Eye (tissue), 1 donor: ENCODE measurements at regions not wholly inside any gene's neighbourhood (a gene's known extent, or its start where the extent isn't known, plus 50 kb on each side); places are given as distances from the start of the nearest gene placed in this dataset.
"Not testable (repeated sequence)": the region's sequence is repeated elsewhere in the genome, so short reads cannot be mapped to it uniquely, and the experiment has no call there.

Source experiments
- DNase-seq: peaks from one replicate; pipeline ENCODE4 v3.0.0-alpha.2; 2015

- DNase-seq = no peak
Measured at GRCh38 chr4:149203256-149204001, 612.2 kb downstream of the IQCM start.

- no peak for DNase-seq
Measured at GRCh38 chr4:149202117-149202516, 613.5 kb downstream of the IQCM start.

DNA sequence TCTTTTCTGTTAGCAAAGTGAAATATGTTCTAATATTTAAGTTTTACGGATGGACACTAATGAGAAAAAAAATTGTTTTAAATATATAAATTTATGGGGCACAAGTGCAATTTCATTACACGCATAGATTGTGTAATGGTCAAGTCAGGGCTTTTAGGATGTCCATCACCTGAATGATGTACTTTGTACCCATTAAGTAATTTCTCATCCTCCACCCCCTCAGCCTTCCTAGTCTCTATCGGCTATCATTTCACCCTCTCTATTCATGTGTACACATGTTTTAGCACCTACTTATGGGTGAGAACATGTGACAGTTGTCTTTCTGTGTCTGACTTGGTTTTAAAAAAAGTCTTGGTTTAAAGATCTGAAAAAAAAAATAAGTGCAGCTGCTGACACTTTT is 616.0 kb downstream of the IQCM start:
- no peak for DNase-seq

- DNase-seq = no peak
Measured at GRCh38 chr4:149194061-149194460, 621.6 kb downstream of the IQCM start.

DNA sequence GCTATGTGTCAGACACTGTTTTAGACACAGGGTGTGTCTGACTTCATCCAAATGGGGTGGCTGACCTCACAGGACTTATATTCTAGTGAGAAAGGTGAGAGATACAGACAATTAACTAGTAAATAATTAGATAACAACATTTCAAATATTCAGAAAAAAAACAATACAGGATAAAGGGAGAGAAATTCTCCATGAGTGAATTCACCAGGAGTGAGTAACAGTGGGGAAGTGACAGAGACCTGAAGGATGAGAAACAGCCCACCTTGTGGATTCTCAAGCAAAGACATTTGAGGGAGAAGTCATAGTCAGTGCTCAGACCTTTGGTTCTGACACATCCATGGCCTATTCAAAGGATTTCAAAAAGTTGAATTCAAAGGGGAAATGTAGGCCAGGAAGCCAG is 627.9 kb downstream of the IQCM start:
- no peak for DNase-seq

GRCh38 chr4:149183638-149184037 is 632.0 kb downstream of the IQCM start:
- no peak for DNase-seq

- DNase-seq = not testable (repeated sequence)
Measured at GRCh38 chr4:149181459-149181858, 634.2 kb downstream of the IQCM start.

DNA sequence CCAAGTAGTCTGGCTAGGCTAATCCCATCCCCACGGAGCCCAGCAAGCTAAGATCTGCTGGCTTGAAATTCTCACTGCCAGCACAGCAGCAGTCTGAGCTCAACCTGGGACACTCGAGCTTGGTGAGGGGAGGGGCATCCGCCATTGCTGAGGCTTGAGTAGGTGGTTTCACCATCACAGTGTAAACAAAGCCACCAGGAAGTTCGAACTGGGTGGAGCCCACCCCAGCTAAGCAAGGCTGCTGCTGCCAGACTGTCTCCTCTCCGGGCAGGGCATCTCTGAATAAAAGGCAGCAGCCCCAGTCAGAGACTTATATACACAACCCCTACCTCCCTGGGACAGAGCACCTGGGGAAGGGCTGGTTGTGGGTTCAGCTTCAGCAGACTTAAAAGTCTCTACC is 639.6 kb downstream of the IQCM start:
- DNase-seq = no peak

GRCh38 chr4:149175549-149175948 is 640.1 kb downstream of the IQCM start:
- no peak for DNase-seq

DNA sequence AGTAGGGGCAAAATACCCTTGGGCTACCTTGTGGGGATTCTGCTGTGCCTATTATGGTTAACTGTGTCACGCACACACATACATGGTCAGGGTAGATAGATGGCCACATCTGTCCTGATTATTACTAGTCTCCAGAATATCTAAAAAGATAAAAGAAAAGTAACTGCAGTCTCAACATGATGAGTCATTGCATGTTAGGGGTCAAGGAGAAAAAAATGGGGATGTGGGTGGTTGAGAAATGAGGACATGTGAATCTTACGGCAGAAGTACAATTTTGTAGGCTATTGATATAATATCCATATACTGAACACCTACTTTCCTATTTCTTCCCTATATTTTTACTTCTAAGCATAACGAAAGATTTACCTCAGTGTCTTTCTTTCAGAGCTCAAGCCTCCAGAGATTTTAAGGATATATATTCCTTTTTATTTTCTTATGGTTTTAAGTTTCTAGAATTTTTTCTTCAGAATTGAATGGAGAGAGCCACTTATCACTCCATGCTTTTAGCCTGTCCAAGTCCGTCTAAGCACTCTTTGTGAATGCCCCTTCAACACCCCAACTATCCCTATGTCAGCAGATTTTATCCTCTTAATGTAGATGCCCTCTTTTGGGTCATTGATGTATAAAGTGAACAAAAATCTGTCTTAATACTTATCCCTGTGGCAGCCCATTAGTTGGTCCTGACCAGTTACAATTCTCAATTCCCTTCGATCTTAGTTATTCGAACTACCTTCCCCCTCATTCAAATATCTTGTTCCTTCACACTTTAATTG is 642.2 kb downstream of the IQCM start:
- DNase-seq = no peak

DNA sequence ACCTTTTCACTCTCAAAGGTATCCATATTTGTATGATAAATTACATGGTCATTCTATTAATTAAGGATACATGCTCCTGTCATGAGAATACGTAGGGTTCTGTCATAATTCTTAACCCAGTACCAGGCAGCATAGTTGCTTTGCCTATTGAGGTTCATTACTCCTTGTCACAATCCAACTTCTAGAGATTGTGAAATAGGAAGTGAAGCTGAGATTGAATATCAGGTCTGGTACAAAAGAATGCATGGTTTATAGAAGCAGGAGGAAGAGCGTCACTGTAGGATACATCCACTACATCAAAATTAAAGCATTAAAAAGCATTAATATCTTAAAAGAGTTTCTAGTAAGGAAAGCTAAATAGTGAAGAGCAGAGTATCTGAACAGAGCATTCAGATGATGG is 647.0 kb downstream of the IQCM start:
- DNase-seq = no peak

GRCh38 chr4:149166876-149167275 is 648.8 kb downstream of the IQCM start:
- DNase-seq = no peak

DNA sequence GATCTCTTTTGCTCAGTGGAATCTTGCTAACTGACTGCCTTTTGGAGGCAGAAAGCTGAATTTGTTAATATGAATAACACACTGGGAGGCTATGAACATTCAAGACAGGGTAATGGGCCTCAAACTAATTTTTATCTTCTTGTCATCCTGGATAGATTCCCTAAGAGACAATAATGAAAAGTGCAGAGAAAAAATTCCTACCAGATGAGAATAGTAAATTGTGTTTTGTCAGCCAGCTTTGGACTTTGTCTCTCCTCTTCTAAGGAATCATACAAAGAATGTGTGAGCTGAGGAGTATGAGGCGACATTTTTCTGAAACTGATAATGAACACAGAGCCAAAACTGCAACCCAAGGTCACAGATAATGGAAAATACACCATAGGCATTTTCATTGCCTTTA is 649.3 kb downstream of the IQCM start:
- no peak for DNase-seq

GRCh38 chr4:149164282-149164681 is 651.4 kb downstream of the IQCM start:
- no peak for DNase-seq

- DNase-seq = no peak
Measured at GRCh38 chr4:149161247-149161646, 654.4 kb downstream of the IQCM start.

GRCh38 chr4:149160370-149160769 is 655.3 kb downstream of the IQCM start:
- DNase-seq = no peak

GRCh38 chr4:149158817-149159216 is 656.8 kb downstream of the IQCM start:
- DNase-seq = no peak

- DNase-seq = no peak
Measured at GRCh38 chr4:149145803-149146202, 669.8 kb downstream of the IQCM start.

DNA sequence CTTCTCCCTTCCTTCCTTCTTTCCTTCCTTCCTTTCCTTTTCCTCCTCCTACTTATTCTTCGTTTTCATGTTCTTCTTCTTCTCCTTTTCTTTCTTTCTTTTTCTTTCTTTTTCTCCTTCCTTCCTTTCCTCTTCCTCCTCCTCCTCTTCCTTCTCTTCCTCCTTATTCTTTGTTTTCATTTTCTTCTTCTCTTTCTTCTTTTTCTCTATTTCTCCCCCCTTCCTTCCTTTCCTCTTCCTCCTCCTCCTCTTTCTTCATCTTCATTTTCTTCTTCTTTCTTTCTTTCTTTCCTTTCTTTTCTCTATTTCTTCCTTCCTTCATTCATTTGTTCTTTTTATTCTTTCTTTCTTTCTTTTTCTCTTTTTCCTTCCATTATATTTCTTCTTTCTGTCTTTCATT is 671.6 kb downstream of the IQCM start:
- no peak for DNase-seq

DNA sequence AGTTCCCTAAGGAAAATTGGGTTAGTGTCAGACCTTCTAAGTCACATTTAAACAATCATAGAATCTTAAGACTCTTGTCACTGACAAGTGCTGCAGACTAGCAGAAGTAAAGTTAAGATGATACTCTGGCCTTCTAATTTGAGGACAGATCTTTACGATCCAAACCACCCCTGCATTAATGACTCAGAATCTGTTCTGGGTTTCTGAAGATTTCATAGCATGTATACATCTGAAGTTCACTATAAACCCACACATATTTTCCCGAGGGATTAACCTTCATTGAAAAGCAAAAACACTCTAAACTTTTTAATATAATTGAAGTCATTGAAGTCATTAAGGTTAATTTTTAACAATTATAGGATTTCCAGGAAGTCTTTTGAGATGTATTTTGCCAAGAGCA is 674.3 kb downstream of the IQCM start:
- no peak for DNase-seq

- no peak for DNase-seq
Measured at GRCh38 chr4:149140841-149141240, 674.8 kb downstream of the IQCM start.

DNA sequence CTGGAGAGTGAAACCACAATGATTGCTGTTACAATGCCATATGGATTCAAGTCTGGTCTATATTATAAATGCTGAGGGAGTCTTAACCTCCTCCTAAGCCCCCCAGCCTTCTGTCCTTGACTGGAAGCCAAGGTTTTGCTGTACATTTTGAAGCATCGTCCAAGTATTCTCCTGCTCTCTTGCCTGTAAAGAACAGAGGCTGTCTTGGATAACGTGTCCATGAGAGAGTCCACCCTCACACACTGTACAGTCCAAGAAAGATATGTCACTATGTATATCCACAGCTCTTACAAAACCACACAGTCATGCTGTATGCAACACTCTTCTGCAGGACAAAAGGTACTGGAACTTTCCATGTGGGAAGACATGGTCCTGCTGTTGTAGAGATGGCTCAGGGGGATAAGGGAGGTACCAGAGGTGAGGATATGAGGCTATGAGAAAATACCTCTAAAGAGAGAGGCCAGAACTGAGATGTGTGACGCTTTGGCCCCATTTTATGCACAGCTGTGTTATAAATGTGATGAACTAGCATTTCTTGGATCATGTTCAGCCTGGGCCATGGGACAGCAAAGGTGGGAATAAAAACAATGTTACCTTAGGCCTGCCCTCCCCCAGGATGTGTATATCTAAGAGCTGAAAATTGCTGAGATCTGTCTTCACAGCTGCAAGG is 678.6 kb downstream of the IQCM start:
- peak; percentile 49 for DNase-seq

GRCh38 chr4:149135062-149135461 is 680.6 kb downstream of the IQCM start:
- no peak for DNase-seq

GRCh38 chr4:149121023-149121404 is 678.8 kb upstream of the NR3C2 start:
- no peak for DNase-seq
